SHP77 treated with DMSO at 0.1 percent for 48 hours (cell line): ENCODE measurements at regions not wholly inside any gene's neighbourhood (a gene's known extent, or its start where the extent isn't known, plus 50 kb on each side); places are given as distances from the start of the nearest gene placed in this dataset.
A peak's percentile ranks its signal among the peaks of the same experiment; 100 is the strongest.
"Not testable (repeated sequence)": the region's sequence is repeated elsewhere in the genome, so short reads cannot be mapped to it uniquely, and the experiment has no call there.

Source experiments
- DNase-seq: peaks from one replicate; lab custom pipeline; 2025; lab: John Stamatoyannopoulos, UW

DNA sequence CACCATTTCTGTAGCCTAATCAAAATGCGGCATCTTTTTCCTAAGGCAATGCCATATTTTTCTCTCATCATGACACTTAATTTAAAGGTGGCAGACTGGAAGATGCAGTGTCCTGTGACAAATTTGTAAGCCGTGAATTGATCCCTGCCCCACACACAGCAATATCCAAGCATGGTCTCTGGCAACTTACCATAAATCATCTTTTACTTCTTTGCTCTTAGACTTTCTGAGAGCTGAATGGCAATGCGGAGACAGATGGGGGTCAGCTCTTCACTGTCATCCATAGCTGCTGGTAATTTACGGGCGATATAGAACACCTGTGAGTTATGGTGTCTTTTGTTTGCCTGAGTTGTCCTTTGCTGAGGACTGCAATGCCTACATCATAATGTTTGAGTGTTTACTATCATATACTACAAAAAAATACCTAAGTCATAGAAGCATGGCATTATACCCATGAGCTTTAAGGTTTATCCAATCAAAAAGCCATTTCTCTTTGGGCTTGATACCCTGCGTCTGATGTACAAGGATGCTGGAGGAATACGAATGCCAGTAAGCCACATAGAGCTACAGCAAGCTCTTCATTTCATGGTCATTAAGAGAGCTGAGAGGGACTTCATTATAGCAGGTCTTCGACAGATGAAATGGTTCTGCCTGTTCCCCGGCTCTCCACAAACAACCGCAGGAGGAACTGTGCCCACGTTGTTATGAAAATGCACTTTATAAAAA is 148.1 kb downstream of the TRIML1 start:
- peak; percentile 82 for DNase-seq

DNA sequence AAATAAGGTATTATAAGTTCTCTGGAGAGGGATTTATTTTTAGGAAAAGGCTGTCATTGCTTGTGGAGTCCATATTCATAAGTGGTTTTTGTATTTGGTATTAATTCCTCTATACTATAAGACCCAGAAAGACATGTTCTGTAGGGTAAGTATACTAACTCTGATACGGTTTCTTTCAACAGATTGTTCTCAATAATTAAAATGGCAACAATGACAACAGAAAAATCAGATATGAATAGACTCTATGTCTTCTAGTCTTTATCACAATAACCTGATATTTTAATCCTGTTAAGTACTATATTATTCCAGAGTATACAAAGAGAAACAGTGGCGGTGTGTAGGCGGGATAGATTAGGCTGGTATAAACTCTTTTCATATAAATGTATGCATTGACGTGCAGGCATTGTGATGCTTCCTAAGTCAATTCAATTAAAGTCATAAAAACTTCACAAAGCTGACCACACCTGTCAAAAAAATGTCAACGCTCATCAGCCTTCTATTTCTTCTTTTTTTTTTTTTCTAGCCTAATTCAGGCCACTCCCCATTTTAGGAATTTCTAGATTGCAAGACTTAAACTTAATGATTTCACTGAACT is 150.4 kb downstream of the TRIML1 start:
- DNase-seq: no peak

DNA sequence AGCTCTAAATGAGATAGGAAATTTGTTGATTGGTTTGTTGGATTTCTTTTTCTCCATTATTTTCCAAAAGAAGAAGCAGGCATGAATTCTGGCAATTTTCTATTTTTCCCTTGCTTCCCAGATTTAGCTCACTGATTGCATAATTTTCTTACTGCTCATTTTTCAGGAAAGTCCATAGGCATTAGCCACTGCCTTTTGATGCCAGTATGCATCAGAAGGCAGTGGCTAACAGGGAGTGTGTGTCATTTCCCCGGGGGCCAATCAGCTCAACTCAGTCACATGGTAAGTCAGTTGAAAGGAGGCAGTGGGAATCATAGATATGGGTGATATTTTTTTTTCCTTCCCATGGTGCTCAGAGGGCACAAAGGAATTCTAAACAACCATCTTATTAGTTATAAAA is 156.7 kb downstream of the TRIML1 start:
- no peak for DNase-seq

DNA sequence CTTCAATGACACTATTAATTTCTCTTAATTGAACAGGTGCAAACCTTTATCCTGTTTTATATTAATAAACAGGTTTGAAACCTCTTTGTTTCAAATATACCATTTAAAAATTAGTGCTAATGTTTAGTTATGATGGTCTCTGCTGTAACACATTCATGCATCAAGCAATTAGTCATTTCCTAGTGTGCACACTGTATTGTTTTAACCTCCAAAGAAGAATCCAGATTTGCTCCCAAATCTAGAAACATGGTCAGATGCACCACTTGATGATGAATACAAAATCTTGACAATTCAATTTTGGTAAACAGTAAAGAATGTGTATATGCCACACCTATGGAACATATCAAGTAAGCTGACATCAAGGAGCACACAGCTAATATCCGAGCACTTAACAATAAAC is 157.1 kb downstream of the TRIML1 start:
- no peak for DNase-seq

GRCh38 chr4:188297873-188298272 is 158.6 kb downstream of the TRIML1 start:
- DNase-seq: no peak

GRCh38 chr4:188299161-188299560 is 159.9 kb downstream of the TRIML1 start:
- peak; percentile 61 for DNase-seq

GRCh38 chr4:188300385-188300784 is 161.1 kb downstream of the TRIML1 start:
- DNase-seq: no peak

GRCh38 chr4:188305690-188306089 is 166.4 kb downstream of the TRIML1 start:
- DNase-seq: no peak

GRCh38 chr4:188307591-188307990 is 168.3 kb downstream of the TRIML1 start:
- no peak for DNase-seq

- DNase-seq: no peak
These were observed 168.9 kb downstream of the TRIML1 start for GRCh38 chr4:188308142-188308541.

DNA sequence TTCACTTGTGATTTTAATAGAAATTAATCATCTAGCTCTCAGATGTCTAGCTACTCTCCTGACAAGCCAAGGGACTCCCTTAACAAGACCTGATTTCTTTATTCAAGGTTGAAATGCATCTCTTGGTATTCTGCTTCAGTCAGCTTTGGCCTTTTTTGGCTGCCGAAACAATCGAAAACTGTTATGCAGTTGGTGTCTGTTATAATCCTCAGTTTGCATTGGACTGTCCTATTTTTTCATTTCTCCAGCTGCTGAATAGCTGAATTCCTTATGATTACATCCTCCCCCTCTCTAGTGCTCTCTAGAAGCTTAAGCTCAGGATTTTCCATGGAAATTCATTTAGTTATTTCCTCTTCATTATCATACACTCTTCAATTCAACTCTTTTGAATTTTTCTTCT is 177.2 kb downstream of the TRIML1 start:
- no peak for DNase-seq

DNA sequence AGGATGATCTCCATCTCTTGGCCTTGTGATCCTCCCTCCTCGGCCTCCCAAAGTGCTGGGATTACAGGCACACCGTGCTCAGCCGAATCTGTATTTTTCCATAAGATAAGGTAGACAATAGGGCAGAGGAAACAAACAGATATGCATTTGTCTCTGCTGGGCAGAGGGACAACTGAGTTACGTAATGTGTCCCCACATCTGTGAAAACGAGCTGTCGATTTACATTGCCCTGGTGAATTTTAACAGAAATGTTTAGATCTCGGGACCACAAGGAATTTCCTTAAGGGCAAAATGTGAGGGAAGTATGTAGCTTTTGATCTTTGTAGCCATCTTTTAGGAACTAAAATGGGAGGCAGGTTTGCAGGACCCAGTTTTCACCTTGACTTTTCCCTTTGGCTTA is 189.7 kb downstream of the TRIML1 start:
- DNase-seq: no peak

GRCh38 chr4:188329521-188329920 is 190.3 kb downstream of the TRIML1 start:
- DNase-seq: no peak

DNA sequence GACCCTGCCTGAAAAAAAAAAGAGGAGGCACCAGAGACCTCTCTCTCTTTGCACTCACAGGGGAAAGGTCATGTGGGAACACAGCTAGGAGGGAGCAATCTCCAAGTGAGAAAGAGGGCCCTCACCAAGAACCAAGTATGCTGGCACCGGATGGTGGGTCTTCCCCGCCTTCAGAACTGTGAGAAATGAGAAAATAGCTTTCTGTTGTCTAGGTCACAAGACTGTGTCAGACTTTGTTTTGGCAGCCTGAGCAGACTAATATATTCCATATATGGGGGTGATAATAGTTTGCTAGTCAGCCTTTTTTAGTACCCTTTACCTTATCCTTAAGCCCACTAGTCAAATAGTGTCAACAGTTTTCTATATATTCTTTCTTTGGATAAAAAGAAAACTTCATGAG is 193.0 kb downstream of the TRIML1 start:
- no peak for DNase-seq

DNA sequence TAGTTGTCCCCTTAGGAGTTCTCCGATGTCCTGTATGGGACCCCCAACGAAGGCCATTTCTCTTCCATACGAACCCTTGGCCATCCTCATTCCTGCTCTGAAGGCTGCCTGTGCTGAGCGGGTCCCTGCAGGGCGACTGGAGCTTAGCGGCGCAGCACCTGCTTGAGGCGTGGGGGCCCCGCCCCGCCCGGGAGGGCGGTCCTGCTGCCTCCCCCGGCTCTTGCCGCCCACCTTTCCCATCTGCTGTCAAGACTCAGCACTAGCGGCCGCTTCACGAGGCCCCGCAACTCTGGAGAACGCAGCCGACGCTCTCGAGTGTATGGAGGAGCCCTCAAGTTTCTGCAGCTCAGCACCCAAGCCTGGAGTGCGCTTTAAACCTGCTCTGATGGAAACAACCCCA is 197.7 kb downstream of the TRIML1 start:
- no peak for DNase-seq

DNA sequence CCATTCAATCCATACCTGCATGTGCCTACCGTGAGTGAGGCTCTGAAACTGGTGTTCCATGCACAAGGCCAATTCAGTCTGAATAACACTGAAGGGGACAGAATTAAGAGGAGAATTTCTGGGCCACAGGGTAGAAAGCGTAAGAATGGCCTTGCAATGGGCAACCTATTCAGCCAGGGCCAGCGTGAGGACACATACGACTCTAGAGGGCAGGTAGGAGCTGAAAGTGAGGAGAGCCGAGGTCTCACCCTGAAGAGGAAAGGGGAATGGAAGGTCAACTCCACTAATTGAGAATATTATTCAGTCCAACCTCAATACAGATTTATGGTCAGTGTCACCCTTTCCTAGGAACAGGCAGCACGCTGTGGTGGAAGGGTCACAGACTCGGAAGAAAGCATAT is 202.2 kb downstream of the TRIML1 start:
- DNase-seq: no peak

DNA sequence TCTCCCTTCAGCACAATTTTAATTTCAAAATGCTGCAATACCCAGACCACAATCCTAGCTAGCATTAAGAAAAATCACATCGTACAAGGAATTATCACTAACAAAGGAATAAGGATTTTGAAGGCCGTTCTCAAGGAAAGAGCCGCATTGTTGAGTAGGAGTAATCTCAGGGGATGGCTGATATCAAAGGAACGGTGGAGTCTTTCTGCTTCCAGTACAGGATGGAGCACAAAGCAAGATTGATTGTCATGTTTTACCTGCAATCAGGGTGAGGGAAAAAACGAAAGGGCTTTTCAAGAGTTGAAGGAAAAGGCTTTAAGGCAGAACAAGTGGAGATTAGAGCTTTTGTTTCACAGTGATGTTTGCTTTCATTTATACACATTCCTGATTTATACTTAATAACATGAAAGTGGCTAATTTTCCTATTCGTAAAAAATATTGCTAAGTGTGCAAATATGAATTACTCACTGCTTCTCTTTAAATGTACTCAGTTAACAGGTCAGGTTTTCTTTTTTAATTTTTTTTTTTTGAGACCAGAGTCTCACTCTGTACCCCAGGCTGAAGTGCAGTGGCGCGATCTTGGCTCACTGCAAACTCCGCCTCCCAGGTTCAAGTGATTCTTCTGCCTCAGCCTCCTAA is 207.0 kb downstream of the TRIML1 start:
- DNase-seq: no peak

- DNase-seq: no peak
These were observed 208.1 kb downstream of the TRIML1 start for GRCh38 chr4:188347339-188347738.

DNA sequence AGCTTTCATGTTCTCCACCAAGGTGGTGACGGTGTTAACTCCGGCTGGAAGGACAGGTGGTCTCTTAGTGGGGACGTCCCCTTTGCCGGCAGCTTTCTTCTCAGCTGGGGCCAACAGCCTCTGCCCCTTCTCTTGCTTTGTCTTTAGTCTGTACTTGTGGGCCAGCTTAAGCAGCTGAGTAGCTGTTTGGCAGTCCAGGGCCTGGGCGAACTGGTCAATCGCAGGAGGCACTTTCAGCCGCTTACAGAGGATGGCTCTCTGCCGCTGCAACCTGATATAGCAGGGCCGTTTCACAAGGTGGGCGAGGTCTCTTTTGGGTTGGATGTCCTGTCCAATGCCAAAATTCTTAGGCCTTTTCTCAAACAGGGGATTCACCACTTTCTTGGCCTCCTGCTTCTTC is 210.3 kb downstream of the TRIML1 start:
- not testable (repeated sequence) for DNase-seq

DNA sequence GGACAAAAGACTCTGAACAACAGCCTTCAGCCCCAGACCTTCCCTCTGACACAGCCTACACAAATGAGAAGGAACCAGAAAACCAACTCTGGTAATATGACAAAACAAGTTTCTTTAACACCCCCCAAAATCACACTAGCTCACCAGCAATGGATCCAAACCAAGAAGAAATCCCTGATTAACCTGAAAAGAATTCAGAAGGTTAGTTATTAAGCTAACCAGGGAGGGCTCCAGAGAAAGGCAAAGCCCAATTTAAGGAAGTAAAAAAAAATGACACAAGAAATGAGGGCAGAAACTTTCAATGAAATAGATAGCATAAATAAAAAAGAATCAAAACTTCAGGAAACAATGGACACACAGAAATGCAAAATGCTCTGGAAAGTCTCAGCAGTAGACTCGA is 224.0 kb downstream of the TRIML1 start:
- no peak for DNase-seq

- DNase-seq: no peak
These were observed 231.5 kb downstream of the TRIML1 start for GRCh38 chr4:188370777-188371176.

DNA sequence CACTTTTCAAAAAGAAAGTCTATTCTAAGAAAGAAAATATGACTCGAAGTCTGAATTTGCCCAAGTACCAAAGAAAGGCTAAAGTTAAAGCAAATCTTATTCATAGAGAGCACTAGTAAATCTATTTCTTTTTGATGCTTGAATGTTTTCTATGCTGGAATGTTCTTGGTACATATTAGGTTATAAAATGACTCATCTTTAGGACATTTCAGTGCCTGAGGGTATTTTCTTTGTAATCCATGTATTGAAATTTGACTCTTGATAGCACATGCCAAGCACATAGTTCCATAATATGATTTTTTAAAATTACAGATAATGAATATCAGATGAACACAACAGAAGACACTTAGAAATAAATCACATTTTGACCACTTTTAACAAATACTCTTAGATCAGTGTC is 232.8 kb downstream of the TRIML1 start:
- DNase-seq: no peak

- DNase-seq: peak; percentile 63
These were observed 233.6 kb downstream of the TRIML1 start for GRCh38 chr4:188372829-188373228.

DNA sequence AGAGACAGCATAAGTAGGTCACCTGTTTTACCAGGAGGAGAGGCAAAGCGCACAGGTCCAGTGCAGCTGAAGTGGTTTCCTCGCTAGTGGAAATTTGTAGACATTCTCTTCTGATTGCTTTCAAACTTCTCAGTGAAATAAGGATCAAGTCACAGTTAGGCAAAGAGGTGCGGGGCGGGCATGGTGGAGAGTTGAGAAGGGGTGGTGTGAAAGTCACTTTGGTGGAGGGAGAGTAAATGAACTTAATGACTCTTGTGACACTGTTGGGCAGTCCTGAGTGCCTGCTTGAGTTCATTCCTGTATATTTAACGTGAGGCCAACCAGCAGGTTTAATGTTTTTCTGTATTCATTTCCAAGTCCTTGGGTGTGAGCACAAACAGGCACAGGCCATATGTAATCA is 235.6 kb downstream of the TRIML1 start:
- DNase-seq: no peak
